ENCODE measurements at regions not wholly inside any gene's neighbourhood (a gene's known extent, or its start where the extent isn't known, plus 50 kb on each side); places are given as distances from the start of the nearest gene placed in this dataset.

GRCh38 chr7:132899-133298 is 59.5 kb upstream of the FAM20C start:
- Histone ChIP-seq H3K4me3 (no peak overlapping the region), H2AFZ (no peak overlapping the region), H3K27me3 (ENCODE audit: insufficient read depth) (no peaks in the 10 kb centered on the region), H3K4me1 (ENCODE audit: insufficient read depth) (no peaks in the 10 kb centered on the region), H4K20me1 (replicated peaks; ENCODE audit: insufficient read depth) (no peaks in the 10 kb centered on the region), H3F3A (replicated peaks; ENCODE audit: low read depth) (no peaks in the 10 kb centered on the region), H3K79me2 (replicated peaks; ENCODE audit: insufficient read depth) (no peaks in the 10 kb centered on the region), H3K4me2 (no peak overlapping the region), H3K36me3 (ENCODE audit: insufficient read depth) (no peaks in the 10 kb centered on the region), H3K9me2 (ENCODE audit: insufficient read depth) (peaks cover 4% of the 10 kb centered on the region; the same call in 1 of the 2 replicates), H3K27ac (ENCODE audit: low read depth) (no peak overlapping the region)
- no peak for DNase-seq (ENCODE audit: low spot score)
- Mint-ChIP-seq H3K36me3 (ENCODE audit: low read depth) (no peaks in the 10 kb centered on the region), H3K4me3 (no peak overlapping the region), H3K9me3 (no peaks in the 10 kb centered on the region), H3K27ac (no peak overlapping the region), H3K27me3 (ENCODE audit: insufficient read depth, low read depth, poor library complexity) (peaks cover 10% of the 10 kb centered on the region), H3K4me1 (peaks cover 10% of the 10 kb centered on the region; the same call in 2 of the 3 replicates)
- no peak for ATAC-seq
- TF ChIP-seq REST (IDR thresholded peaks at IDR 0.05; ENCODE audit: unreplicated experiment) = no peak
- no peak for TF ChIP-seq CREB1 (CRISPR knock-in tag; IDR thresholded peaks at IDR 0.05; ENCODE audit: low read depth)
- TF ChIP-seq EZH2 (IDR thresholded peaks at IDR 0.05; ENCODE audit: low read depth, unreplicated experiment) = no peak
- TF ChIP-seq STAT1 (IDR thresholded peaks at IDR 0.05; ENCODE audit: unreplicated experiment) = no peak
- TF ChIP-seq, protein P1, sequence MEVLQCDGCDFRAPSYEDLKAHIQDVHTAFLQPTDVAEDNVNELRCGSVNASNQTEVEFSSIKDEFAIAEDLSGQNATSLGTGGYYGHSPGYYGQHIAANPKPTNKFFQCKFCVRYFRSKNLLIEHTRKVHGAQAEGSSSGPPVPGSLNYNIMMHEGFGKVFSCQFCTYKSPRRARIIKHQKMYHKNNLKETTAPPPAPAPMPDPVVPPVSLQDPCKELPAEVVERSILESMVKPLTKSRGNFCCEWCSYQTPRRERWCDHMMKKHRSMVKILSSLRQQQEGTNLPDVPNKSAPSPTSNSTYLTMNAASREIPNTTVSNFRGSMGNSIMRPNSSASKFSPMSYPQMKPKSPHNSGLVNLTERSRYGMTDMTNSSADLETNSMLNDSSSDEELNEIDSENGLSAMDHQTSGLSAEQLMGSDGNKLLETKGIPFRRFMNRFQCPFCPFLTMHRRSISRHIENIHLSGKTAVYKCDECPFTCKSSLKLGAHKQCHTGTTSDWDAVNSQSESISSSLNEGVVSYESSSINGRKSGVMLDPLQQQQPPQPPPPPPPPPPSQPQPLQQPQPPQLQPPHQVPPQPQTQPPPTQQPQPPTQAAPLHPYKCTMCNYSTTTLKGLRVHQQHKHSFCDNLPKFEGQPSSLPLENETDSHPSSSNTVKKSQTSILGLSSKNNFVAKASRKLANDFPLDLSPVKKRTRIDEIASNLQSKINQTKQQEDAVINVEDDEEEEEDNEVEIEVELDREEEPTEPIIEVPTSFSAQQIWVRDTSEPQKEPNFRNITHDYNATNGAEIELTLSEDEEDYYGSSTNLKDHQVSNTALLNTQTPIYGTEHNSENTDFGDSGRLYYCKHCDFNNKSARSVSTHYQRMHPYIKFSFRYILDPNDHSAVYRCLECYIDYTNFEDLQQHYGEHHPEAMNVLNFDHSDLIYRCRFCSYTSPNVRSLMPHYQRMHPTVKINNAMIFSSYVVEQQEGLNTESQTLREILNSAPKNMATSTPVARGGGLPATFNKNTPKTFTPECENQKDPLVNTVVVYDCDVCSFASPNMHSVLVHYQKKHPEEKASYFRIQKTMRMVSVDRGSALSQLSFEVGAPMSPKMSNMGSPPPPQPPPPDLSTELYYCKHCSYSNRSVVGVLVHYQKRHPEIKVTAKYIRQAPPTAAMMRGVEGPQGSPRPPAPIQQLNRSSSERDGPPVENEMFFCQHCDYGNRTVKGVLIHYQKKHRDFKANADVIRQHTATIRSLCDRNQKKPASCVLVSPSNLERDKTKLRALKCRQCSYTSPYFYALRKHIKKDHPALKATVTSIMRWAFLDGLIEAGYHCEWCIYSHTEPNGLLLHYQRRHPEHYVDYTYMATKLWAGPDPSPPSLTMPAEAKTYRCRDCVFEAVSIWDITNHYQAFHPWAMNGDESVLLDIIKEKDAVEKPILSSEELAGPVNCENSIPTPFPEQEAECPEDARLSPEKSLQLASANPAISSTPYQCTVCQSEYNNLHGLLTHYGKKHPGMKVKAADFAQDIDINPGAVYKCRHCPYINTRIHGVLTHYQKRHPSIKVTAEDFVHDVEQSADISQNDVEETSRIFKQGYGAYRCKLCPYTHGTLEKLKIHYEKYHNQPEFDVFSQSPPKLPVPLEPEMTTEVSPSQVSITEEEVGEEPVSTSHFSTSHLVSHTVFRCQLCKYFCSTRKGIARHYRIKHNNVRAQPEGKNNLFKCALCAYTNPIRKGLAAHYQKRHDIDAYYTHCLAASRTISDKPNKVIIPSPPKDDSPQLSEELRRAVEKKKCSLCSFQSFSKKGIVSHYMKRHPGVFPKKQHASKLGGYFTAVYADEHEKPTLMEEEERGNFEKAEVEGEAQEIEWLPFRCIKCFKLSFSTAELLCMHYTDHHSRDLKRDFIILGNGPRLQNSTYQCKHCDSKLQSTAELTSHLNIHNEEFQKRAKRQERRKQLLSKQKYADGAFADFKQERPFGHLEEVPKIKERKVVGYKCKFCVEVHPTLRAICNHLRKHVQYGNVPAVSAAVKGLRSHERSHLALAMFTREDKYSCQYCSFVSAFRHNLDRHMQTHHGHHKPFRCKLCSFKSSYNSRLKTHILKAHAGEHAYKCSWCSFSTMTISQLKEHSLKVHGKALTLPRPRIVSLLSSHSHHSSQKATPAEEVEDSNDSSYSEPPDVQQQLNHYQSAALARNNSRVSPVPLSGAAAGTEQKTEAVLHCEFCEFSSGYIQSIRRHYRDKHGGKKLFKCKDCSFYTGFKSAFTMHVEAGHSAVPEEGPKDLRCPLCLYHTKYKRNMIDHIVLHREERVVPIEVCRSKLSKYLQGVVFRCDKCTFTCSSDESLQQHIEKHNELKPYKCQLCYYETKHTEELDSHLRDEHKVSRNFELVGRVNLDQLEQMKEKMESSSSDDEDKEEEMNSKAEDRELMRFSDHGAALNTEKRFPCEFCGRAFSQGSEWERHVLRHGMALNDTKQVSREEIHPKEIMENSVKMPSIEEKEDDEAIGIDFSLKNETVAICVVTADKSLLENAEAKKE (CRISPR knock-in tag; IDR thresholded peaks at IDR 0.05) = no peak
- TF ChIP-seq ZNF331 (CRISPR knock-in tag; IDR thresholded peaks at IDR 0.05; ENCODE audit: low read depth) = no peak
- no peak for TF ChIP-seq EZH2phosphoT487 (IDR thresholded peaks at IDR 0.05; ENCODE audit: unreplicated experiment)
- TF ChIP-seq CTCF (conservative IDR thresholded peaks at IDR 0.05; ENCODE audit: low read depth in 2 of 2) = no peak
- no peak for TF ChIP-seq NANOG (IDR thresholded peaks at IDR 0.05; ENCODE audit: borderline replicate concordance)
- TF ChIP-seq JUNB (IDR thresholded peaks at IDR 0.05; ENCODE audit: unreplicated experiment) = no peak
- TF ChIP-seq POLR2AphosphoS5 (IDR thresholded peaks at IDR 0.05; ENCODE audit: low read depth) = no peak
- no peak for TF ChIP-seq ZNF114 (CRISPR knock-in tag; IDR thresholded peaks at IDR 0.05)
- TF ChIP-seq ETS1 (IDR thresholded peaks at IDR 0.05) = no peak

Measured in GM23338 (cell line).